ENCODE measurements at regions not wholly inside any gene's neighbourhood (a gene's known extent, or its start where the extent isn't known, plus 50 kb on each side); places are given as distances from the start of the nearest gene placed in this dataset.

DNA sequence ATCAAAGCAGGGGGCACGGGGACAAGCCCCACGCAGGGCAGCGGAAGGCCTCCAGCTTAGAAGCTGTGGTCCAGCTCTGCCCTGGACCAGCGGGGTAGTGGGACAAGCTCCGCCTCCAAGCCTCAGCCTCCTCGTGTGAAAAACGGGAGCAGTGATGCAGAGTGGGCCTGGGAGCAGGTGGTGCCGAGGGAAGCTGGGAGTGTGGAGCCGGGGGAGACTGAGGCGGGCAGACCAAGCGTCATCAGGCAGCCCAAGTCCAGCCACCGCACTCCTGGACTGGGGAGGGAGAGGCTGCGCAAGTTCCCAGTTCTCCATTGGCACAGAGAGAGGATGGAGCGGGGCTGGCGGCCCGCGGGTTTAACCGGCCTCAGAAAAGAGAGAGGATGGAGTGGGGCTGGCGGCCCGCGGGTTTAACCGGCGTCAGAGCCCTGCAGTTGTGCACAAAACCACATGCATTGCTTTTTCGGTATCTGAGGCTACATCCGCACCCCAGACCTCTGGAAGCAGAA lies 68.1 kb upstream of the PHF21B start:
- H3K79me2 ChIP-seq (ENCODE audit: insufficient read depth, low read length), result no peaks in the 10 kb centered on the region
- ATAC-seq (no peak), DNase-seq (ENCODE audit: low read depth, low spot score) (no peak)
- RAD21 ChIA-PET (ENCODE audit: low non-redundant PET in 1 of 2, low total read pairs in 2 of 2, uncharacterized antibody in 2 of 2, unreplicated experiment in 2 of 2), result no interaction called here
- no TSS peak for BruUV-seq (replicated peaks)
- no peaks in the 10 kb centered on the region; the same call in 1 of the 2 replicates for H3K27me3 ChIP-seq (ENCODE audit: insufficient read depth, low read length)
- H3K27ac ChIP-seq (ENCODE audit: low read depth, low read length), result no peak overlapping the region
- POLR2A ChIA-PET, result no interaction called here
- no peaks in the 10 kb centered on the region for H4K20me1 ChIP-seq (ENCODE audit: insufficient read depth)
- H3K9ac ChIP-seq (ENCODE audit: low read length), result no peak overlapping the region
- TF ChIP-seq, protein P1, sequence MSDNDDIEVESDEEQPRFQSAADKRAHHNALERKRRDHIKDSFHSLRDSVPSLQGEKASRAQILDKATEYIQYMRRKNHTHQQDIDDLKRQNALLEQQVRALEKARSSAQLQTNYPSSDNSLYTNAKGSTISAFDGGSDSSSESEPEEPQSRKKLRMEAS (IDR thresholded peaks at IDR 0.05), result no peak
- TF ChIP-seq SIN3A (IDR thresholded peaks at IDR 0.05; ENCODE audit: low read depth), result no peak
- H3K4me3 ChIP-seq (replicated peaks in 1 of 2; ENCODE audit: low read depth in 1 of 2, low read length in 2 of 2), result no peak overlapping the region
- no peak overlapping the region for H3K4me2 ChIP-seq (ENCODE audit: low read length)
- CTCF ChIA-PET, result no interaction called here
- no peaks in the 10 kb centered on the region for H3K9me3 ChIP-seq (ENCODE audit: control insufficient read depth in 1 of 2, insufficient read depth in 1 of 2, low read depth in 1 of 2, low read length in 2 of 2)
- intact Hi-C loops (cut with micrococcal nuclease), result no loop called here
- H3K4me1 ChIP-seq (ENCODE audit: control insufficient read depth in 1 of 2, insufficient read depth in 2 of 2, low read length in 2 of 2), result peaks cover 6 to 13% of the 10 kb centered on the region in 2 experiments
- no peaks in the 10 kb centered on the region for H3K36me3 ChIP-seq (ENCODE audit: control insufficient read depth in 1 of 2, insufficient read depth in 2 of 2, low read length in 2 of 2)
- H2AFZ ChIP-seq (ENCODE audit: low read depth, low read length, poor library complexity, severe bottlenecking), result no peak overlapping the region
- H3K9me2 ChIP-seq (ENCODE audit: insufficient read depth), result no peaks in the 10 kb centered on the region

DNA sequence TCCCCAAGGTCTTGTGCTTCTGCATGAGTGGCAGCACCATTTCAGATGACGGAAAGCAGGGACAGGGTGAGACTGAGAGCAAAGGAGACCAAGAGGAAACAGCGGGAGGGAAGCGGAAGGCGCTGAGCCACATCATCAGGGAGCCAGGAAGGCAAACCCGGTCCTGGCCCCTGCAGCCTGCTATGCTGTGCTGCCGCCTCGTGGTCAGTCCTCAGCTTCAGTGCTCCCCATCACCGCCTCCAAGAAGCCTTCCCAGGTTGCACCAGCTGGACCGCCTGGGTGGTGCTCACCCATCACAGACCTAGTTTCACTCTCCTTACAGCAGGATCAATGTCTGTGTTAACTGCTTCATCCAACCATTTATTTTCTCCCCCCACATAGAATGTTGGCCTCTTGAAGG lies 73.0 kb upstream of the PHF21B start:
- POLR2A ChIA-PET, result no interaction called here
- no TSS peak for BruUV-seq (replicated peaks)
- no peak overlapping the region for H2AFZ ChIP-seq (ENCODE audit: low read depth, low read length, poor library complexity, severe bottlenecking)
- no peaks in the 10 kb centered on the region for H3K36me3 ChIP-seq (ENCODE audit: control insufficient read depth in 1 of 2, insufficient read depth in 2 of 2, low read length in 2 of 2)
- no peaks in the 10 kb centered on the region for H3K9me3 ChIP-seq (ENCODE audit: control insufficient read depth in 1 of 2, insufficient read depth in 1 of 2, low read depth in 1 of 2, low read length in 2 of 2)
- ATAC-seq (peak; percentile 61), DNase-seq (ENCODE audit: low read depth, low spot score) (no peak)
- H4K20me1 ChIP-seq (ENCODE audit: insufficient read depth), result no peaks in the 10 kb centered on the region
- H3K4me1 ChIP-seq (ENCODE audit: control insufficient read depth in 1 of 2, insufficient read depth in 2 of 2, low read length in 2 of 2), result peaks cover 0 to 4% of the 10 kb centered on the region in 2 experiments; a peak in 1 of 4 replicates
- H3K79me2 ChIP-seq (ENCODE audit: insufficient read depth, low read length), result no peaks in the 10 kb centered on the region
- RAD21 ChIA-PET (ENCODE audit: low non-redundant PET in 1 of 2, low total read pairs in 2 of 2, uncharacterized antibody in 2 of 2, unreplicated experiment in 2 of 2), result no interaction called here
- no peak overlapping the region for H3K4me3 ChIP-seq (replicated peaks in 1 of 2; ENCODE audit: low read depth in 1 of 2, low read length in 2 of 2)
- no peaks in the 10 kb centered on the region; the same call in 1 of the 2 replicates for H3K27me3 ChIP-seq (ENCODE audit: insufficient read depth, low read length)
- H3K27ac ChIP-seq (ENCODE audit: low read depth, low read length), result no peak overlapping the region
- H3K4me2 ChIP-seq (ENCODE audit: low read length), result no peak overlapping the region
- no peaks in the 10 kb centered on the region for H3K9me2 ChIP-seq (ENCODE audit: insufficient read depth)
- CTCF ChIA-PET, result interaction anchor here (1.3 kb wide), 1 partner anchor 108 kb away, joined by 3 read pairs; no protein-coding TSS in a partner anchor
- TF ChIP-seq, protein P2, sequence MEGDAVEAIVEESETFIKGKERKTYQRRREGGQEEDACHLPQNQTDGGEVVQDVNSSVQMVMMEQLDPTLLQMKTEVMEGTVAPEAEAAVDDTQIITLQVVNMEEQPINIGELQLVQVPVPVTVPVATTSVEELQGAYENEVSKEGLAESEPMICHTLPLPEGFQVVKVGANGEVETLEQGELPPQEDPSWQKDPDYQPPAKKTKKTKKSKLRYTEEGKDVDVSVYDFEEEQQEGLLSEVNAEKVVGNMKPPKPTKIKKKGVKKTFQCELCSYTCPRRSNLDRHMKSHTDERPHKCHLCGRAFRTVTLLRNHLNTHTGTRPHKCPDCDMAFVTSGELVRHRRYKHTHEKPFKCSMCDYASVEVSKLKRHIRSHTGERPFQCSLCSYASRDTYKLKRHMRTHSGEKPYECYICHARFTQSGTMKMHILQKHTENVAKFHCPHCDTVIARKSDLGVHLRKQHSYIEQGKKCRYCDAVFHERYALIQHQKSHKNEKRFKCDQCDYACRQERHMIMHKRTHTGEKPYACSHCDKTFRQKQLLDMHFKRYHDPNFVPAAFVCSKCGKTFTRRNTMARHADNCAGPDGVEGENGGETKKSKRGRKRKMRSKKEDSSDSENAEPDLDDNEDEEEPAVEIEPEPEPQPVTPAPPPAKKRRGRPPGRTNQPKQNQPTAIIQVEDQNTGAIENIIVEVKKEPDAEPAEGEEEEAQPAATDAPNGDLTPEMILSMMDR (IDR thresholded peaks at IDR 0.05 in 2 of 3, conservative IDR thresholded peaks at IDR 0.05 in 1 of 3; ENCODE audit: borderline replicate concordance in 1 of 3, insufficient read depth in 1 of 3, low read depth in 2 of 3, low read length in 2 of 3), result peak; percentile 25 to 50 (median 33); a peak in 4 of 6 replicates
- TF ChIP-seq ELF1 (IDR thresholded peaks at IDR 0.05; ENCODE audit: borderline replicate concordance, low read depth), result no peak
- TF ChIP-seq FOSL1 (IDR thresholded peaks at IDR 0.05; ENCODE audit: low read depth), result no peak
- TF ChIP-seq, protein P3, sequence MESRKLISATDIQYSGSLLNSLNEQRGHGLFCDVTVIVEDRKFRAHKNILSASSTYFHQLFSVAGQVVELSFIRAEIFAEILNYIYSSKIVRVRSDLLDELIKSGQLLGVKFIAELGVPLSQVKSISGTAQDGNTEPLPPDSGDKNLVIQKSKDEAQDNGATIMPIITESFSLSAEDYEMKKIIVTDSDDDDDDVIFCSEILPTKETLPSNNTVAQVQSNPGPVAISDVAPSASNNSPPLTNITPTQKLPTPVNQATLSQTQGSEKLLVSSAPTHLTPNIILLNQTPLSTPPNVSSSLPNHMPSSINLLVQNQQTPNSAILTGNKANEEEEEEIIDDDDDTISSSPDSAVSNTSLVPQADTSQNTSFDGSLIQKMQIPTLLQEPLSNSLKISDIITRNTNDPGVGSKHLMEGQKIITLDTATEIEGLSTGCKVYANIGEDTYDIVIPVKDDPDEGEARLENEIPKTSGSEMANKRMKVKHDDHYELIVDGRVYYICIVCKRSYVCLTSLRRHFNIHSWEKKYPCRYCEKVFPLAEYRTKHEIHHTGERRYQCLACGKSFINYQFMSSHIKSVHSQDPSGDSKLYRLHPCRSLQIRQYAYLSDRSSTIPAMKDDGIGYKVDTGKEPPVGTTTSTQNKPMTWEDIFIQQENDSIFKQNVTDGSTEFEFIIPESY (IDR thresholded peaks at IDR 0.05; ENCODE audit: extremely low read depth, insufficient replicate concordance, low read length), result no peak
- TF ChIP-seq, protein P4, sequence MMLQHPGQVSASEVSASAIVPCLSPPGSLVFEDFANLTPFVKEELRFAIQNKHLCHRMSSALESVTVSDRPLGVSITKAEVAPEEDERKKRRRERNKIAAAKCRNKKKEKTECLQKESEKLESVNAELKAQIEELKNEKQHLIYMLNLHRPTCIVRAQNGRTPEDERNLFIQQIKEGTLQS (IDR thresholded peaks at IDR 0.05), result no peak
- no peak for TF ChIP-seq EGR1 (IDR thresholded peaks at IDR 0.05; ENCODE audit: low read depth)
- TF ChIP-seq EZH2 (IDR thresholded peaks at IDR 0.05), result no peak
- TF ChIP-seq, protein P1 (IDR thresholded peaks at IDR 0.05), result no peak
- peak; percentile 62 for TF ChIP-seq RAD21 (IDR thresholded peaks at IDR 0.05; ENCODE audit: low read depth)
- no peak for TF ChIP-seq TCF7L2 (IDR thresholded peaks at IDR 0.05; ENCODE audit: borderline replicate concordance, extremely low read depth, insufficient read depth, insufficient read length)
- no peak for TF ChIP-seq ZFX (IDR thresholded peaks at IDR 0.05)
- TF ChIP-seq CBX3 (IDR thresholded peaks at IDR 0.05; ENCODE audit: low read depth), result no peak
- no peak for TF ChIP-seq EZH2phosphoT487 (IDR thresholded peaks at IDR 0.05; ENCODE audit: borderline replicate concordance)
- intact Hi-C loops (cut with micrococcal nuclease), result loop anchor here (2.0 to 5.0 kb wide), 2 partner anchors 262 to 385 kb away; no protein-coding TSS in a partner anchor
- no peak overlapping the region for H3K9ac ChIP-seq (ENCODE audit: low read length)

Data from HCT116 (cell line).